ENCODE measurements at regions not wholly inside any gene's neighbourhood (a gene's known extent, or its start where the extent isn't known, plus 50 kb on each side); places are given as distances from the start of the nearest gene placed in this dataset.

- no peak overlapping the region for H3K4me3 ChIP-seq (ENCODE audit: control insufficient read depth in 2 of 3, extremely low read depth in 1 of 3, insufficient read depth in 2 of 3, low read depth in 1 of 3, low read length in 3 of 3)
- H3K9me3 ChIP-seq (ENCODE audit: control insufficient read depth, low read depth, low read length) = no peaks in the 10 kb centered on the region
- no peak overlapping the region for H3K4me2 ChIP-seq (ENCODE audit: control insufficient read depth, extremely low read depth, insufficient read depth, low read depth, low read length)
- FAIRE-seq (no peak), DNase-seq (ENCODE audit: low read depth, low spot score) (no peak)
- no peaks in the 10 kb centered on the region for H4K20me1 ChIP-seq (ENCODE audit: control insufficient read depth, extremely low read depth, insufficient read depth, low read length)
- no peaks in the 10 kb centered on the region for H3K27me3 ChIP-seq (ENCODE audit: control insufficient read depth, extremely low read depth, insufficient read depth, low read length)
- TF ChIP-seq EZH2 (IDR thresholded peaks at IDR 0.05; ENCODE audit: low read length) (no peak), CTCF (optimal IDR thresholded peaks at IDR 0.05 in 1 of 3, IDR thresholded peaks at IDR 0.05 in 1 of 3, conservative IDR thresholded peaks at IDR 0.05 in 1 of 3; ENCODE audit: extremely low read depth in 1 of 3, insufficient read depth in 2 of 3, low read length in 3 of 3) (no peak)
- H3K27ac ChIP-seq (ENCODE audit: control insufficient read depth, insufficient read depth, low read length) = no peak overlapping the region
- H3K79me2 ChIP-seq (ENCODE audit: control insufficient read depth, insufficient read depth, low read length) = no peaks in the 10 kb centered on the region
- dilution Hi-C loops (cut with MboI; ENCODE audit: extremely low pct_ligation_motif_present, low sequenced_read_pairs) = no loop called here
- H3K36me3 ChIP-seq (ENCODE audit: control insufficient read depth in 2 of 2, extremely low read depth in 1 of 2, insufficient read depth in 2 of 2, low read length in 2 of 2) = no peaks in the 10 kb centered on the region
- H2AFZ ChIP-seq (ENCODE audit: control insufficient read depth, low read length) = no peak overlapping the region
- H3K9ac ChIP-seq (ENCODE audit: control insufficient read depth, extremely low read depth, insufficient read depth, low read length) = no peak overlapping the region
- no peaks in the 10 kb centered on the region for H3K4me1 ChIP-seq (ENCODE audit: control insufficient read depth, extremely low read depth, insufficient read depth, low read length)
- H3K9me1 ChIP-seq (ENCODE audit: control insufficient read depth, extremely low read depth, insufficient read depth, low read length) = no peaks in the 10 kb centered on the region
Measured at GRCh38 chr3:103653996-103654395, 1219.2 kb downstream of the ZPLD1 start.

- Histone ChIP-seq H4K20me1 (ENCODE audit: control insufficient read depth, extremely low read depth, insufficient read depth, low read length) (no peaks in the 10 kb centered on the region), H2AFZ (ENCODE audit: control insufficient read depth, low read length) (no peak overlapping the region), H3K4me1 (ENCODE audit: control insufficient read depth, extremely low read depth, insufficient read depth, low read length) (no peaks in the 10 kb centered on the region), H3K4me2 (ENCODE audit: control insufficient read depth, extremely low read depth, insufficient read depth, low read depth, low read length) (no peak overlapping the region), H3K27ac (ENCODE audit: control insufficient read depth, insufficient read depth, low read length) (no peak overlapping the region), H3K9ac (ENCODE audit: control insufficient read depth, extremely low read depth, insufficient read depth, low read length) (no peak overlapping the region), H3K36me3 (ENCODE audit: control insufficient read depth in 2 of 2, extremely low read depth in 1 of 2, insufficient read depth in 2 of 2, low read length in 2 of 2) (no peaks in the 10 kb centered on the region), H3K9me3 (ENCODE audit: control insufficient read depth, low read depth, low read length) (no peaks in the 10 kb centered on the region), H3K4me3 (ENCODE audit: control insufficient read depth in 2 of 3, extremely low read depth in 1 of 3, insufficient read depth in 2 of 3, low read depth in 1 of 3, low read length in 3 of 3) (no peak overlapping the region), H3K9me1 (ENCODE audit: control insufficient read depth, extremely low read depth, insufficient read depth, low read length) (no peaks in the 10 kb centered on the region), H3K27me3 (ENCODE audit: control insufficient read depth, extremely low read depth, insufficient read depth, low read length) (no peaks in the 10 kb centered on the region), H3K79me2 (ENCODE audit: control insufficient read depth, insufficient read depth, low read length) (no peaks in the 10 kb centered on the region)
- dilution Hi-C loops (cut with MboI; ENCODE audit: extremely low pct_ligation_motif_present, low sequenced_read_pairs) = no loop called here
- TF ChIP-seq CTCF (optimal IDR thresholded peaks at IDR 0.05 in 1 of 3, IDR thresholded peaks at IDR 0.05 in 1 of 3, conservative IDR thresholded peaks at IDR 0.05 in 1 of 3; ENCODE audit: extremely low read depth in 1 of 3, insufficient read depth in 2 of 3, low read length in 3 of 3) = no peak
- TF ChIP-seq EZH2 (IDR thresholded peaks at IDR 0.05; ENCODE audit: low read length) = no peak
- DNase-seq (ENCODE audit: low read depth, low spot score) = no peak
- FAIRE-seq = no peak
Measured at GRCh38 chr3:103657756-103658155, 1222.9 kb downstream of the ZPLD1 start.
